ENCODE measurements at regions not wholly inside any gene's neighbourhood (a gene's known extent, or its start where the extent isn't known, plus 50 kb on each side); places are given as distances from the start of the nearest gene placed in this dataset.

- TF ChIP-seq ZNF407 (CRISPR knock-in tag; IDR thresholded peaks at IDR 0.05; ENCODE audit: not compliant biosample characterization) (no peak), ZNF646 (CRISPR knock-in tag; IDR thresholded peaks at IDR 0.05) (no peak), STAT5B (CRISPR knock-in tag; IDR thresholded peaks at IDR 0.05) (no peak), NFE2L2 (IDR thresholded peaks at IDR 0.05; ENCODE audit: low read length) (no peak), PAXIP1 (CRISPR knock-in tag; conservative IDR thresholded peaks at IDR 0.05) (peak; percentile 88), ZNF441 (CRISPR knock-in tag; IDR thresholded peaks at IDR 0.05; ENCODE audit: borderline replicate concordance) (peak; percentile 85)
Observed at GRCh38 chr14:34038358-34039057, 87.6 kb upstream of the EGLN3 start (continued).

All from HepG2 (cell line).